GM19239 (cell line): ENCODE measurements at regions not wholly inside any gene's neighbourhood (a gene's known extent, or its start where the extent isn't known, plus 50 kb on each side); places are given as distances from the start of the nearest gene placed in this dataset.
A peak's percentile ranks its signal among the peaks of the same experiment; 100 is the strongest.

Source experiments
- DNase-seq: peaks from one replicate; pipeline ENCODE4 v3.0.0; 2011; ENCODE audit warnings: low spot score; ENCODE audit not compliant: insufficient read length
- FAIRE-seq: peaks from 2 replicates; lab custom pipeline; 2011; peaks lifted over from hg19 to GRCh38; lab: Jason Lieb, UNC

GRCh38 chr2:163462993-163463392, 272.8 kb downstream of the FIGN start:
- FAIRE-seq (no peak), DNase-seq (no peak)

GRCh38 chr2:163459986-163460385, 275.8 kb downstream of the FIGN start:
- DNase-seq = no peak
- FAIRE-seq = no peak

GRCh38 chr2:163456953-163457743, 278.7 kb downstream of the FIGN start:
- FAIRE-seq (no peak), DNase-seq (no peak)

- DNase-seq (peak; percentile 38), FAIRE-seq (no peak)
Measured at GRCh38 chr2:163455815-163456214, 280.0 kb downstream of the FIGN start.

- FAIRE-seq (no peak), DNase-seq (no peak)
Measured at GRCh38 chr2:163453920-163454319, 281.9 kb downstream of the FIGN start.

GRCh38 chr2:163441603-163442002, 294.2 kb downstream of the FIGN start:
- no peak for DNase-seq
- FAIRE-seq = no peak

- DNase-seq (no peak), FAIRE-seq (no peak)
Measured at GRCh38 chr2:163436963-163437362, 298.8 kb downstream of the FIGN start.

- no peak for FAIRE-seq
- DNase-seq = no peak
Measured at GRCh38 chr2:163428187-163428586, 307.6 kb downstream of the FIGN start.

- no peak for DNase-seq
- no peak for FAIRE-seq
Measured at GRCh38 chr2:163420604-163421003, 315.2 kb downstream of the FIGN start.

GRCh38 chr2:163419000-163419830, 316.6 kb downstream of the FIGN start:
- DNase-seq = no peak
- no peak for FAIRE-seq

GRCh38 chr2:163417596-163418337, 318.0 kb downstream of the FIGN start:
- FAIRE-seq = peak; percentile 47
- DNase-seq = no peak

GRCh38 chr2:163414121-163414520, 321.7 kb downstream of the FIGN start:
- FAIRE-seq (no peak), DNase-seq (no peak)

- FAIRE-seq (no peak), DNase-seq (no peak)
Measured at GRCh38 chr2:163407296-163407695, 328.5 kb downstream of the FIGN start.

GRCh38 chr2:163405298-163405697, 330.5 kb downstream of the FIGN start:
- FAIRE-seq (no peak), DNase-seq (no peak)

GRCh38 chr2:163401481-163401880, 334.3 kb downstream of the FIGN start:
- no peak for FAIRE-seq
- DNase-seq = no peak

- no peak for FAIRE-seq
- DNase-seq = no peak
Measured at GRCh38 chr2:163397451-163397850, 338.4 kb downstream of the FIGN start.

GRCh38 chr2:163395602-163396001, 340.2 kb downstream of the FIGN start:
- no peak for DNase-seq
- no peak for FAIRE-seq

GRCh38 chr2:163389838-163390237, 346.0 kb downstream of the FIGN start:
- DNase-seq = no peak
- no peak for FAIRE-seq

- no peak for DNase-seq
- no peak for FAIRE-seq
Measured at GRCh38 chr2:163375472-163375871, 360.3 kb downstream of the FIGN start.

GRCh38 chr2:163375070-163375469, 360.7 kb downstream of the FIGN start:
- DNase-seq (no peak), FAIRE-seq (no peak)

GRCh38 chr2:163374282-163374681, 361.5 kb downstream of the FIGN start:
- DNase-seq (no peak), FAIRE-seq (no peak)
